HG03571 (cell line): ENCODE measurements at regions not wholly inside any gene's neighbourhood (a gene's known extent, or its start where the extent isn't known, plus 50 kb on each side); places are given as distances from the start of the nearest gene placed in this dataset.

ENCODE experiments used
- ATAC-seq: cut with Tn5 transposase; IDR thresholded peaks from one replicate; pipeline ENCODE4 v1.9.1; 2021; ENCODE audit not compliant: unreplicated experiment

DNA sequence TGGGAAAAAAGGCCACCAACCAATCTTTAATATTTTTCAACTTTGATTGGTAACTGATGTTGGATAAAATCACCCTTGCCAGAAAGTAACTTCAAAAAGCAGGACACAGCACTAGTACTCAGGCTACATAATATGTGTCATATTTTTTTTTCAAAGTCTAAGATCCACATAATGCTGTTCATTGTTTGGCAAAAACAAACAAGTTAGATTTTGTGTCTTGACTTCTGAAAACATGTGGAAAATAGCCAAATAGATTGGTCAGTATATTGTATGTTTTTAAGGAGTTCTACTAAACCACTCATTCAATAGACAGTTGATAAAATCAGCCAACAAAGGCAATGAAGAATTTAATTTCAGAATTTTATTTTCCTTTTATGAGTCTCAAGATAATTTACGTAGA lies 111.7 kb upstream of the CCDC54 start:
- no peak for ATAC-seq

DNA sequence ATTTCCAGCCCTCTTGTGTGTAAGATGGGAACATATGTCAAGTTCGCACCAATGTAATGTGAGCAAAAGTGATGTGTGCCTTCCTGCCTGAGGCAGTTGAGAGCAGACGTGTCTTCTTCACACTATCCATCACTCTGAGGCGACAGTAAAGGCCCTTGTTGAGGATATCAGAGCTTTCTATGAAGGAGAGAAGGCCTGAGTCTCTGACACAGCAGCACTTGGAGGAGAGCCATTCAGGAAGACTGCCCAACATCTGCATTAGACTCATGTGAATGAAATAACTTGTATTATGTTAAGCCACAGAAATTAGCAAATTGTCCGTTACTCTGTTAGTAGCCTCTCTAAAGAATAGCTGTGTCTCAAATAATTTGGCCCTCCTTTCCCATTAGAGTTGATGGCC lies 108.8 kb upstream of the CCDC54 start:
- no peak for ATAC-seq

- no peak for ATAC-seq
These were observed 108.1 kb upstream of the CCDC54 start for GRCh38 chr3:107269136-107269535.

DNA sequence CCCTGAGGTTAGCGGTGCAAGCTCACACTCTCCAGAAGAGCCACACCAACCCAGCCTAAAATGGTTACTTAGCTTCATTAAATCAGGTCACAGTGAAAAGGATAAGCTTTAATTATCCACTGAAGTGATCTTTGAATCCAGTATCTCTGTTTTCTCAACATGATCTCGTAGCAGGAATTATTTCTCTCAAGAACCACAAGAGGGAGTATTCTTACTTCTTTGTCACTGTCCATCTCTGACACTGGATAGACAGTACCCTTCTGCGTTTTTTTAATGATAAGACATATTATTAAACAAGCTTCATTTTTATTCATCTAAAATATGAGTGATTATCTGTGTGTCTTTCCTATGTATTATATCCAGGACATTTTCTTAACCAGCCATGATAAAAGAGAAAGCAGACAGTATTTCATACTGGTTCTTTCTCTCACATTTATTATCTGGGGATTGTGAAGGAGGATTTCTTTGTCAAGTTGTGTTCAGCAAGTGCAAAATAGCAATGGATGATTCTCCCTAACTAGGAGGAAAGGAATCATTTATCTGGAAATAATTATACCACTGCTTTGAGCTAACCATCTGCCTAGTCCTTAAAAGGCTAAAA lies 105.4 kb upstream of the CCDC54 start:
- ATAC-seq, result no peak

- no peak for ATAC-seq
These were observed 104.8 kb upstream of the CCDC54 start for GRCh38 chr3:107272471-107272870.

GRCh38 chr3:107272885-107273284 lies 104.4 kb upstream of the CCDC54 start:
- ATAC-seq, result no peak

- no peak for ATAC-seq
These were observed 103.5 kb upstream of the CCDC54 start for GRCh38 chr3:107273771-107274170.

DNA sequence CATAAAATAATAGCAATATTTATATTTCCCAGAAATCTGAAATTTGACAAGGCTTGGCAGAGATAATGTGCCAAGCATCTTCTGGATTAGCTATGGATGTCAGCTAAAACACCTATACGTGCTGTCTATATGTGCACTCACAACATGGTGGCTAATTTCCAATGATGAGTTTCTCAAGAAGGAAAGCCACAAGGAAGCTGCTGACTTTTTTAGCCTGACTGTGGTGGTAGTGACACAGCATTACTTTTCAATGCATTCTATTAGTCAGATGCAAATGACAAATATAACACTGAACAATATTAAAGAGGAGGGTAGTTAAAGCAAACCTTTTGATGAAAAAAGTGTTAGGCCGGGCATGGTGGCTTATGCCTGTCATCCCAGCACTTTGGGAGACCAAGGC lies 101.7 kb upstream of the CCDC54 start:
- no peak for ATAC-seq

DNA sequence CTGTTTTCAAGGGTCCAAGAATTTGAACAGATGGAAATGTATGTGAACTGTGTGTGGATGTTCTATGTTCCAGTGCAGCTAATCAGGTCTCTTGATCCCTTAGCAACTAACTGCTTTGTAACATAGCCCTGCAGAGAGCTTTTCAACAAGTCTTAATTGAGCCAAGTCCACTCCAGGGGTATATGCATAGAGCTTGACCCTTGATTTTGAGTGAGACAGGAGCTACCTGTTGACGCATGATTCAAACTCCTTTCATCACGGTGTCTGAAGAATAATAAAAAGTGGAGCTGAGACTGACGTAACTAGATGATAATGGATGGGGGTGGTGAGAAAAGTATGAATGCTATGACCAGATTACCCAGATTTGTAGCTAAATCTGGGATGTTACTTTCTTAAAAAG lies 93.3 kb upstream of the CCDC54 start:
- no peak for ATAC-seq

- no peak for ATAC-seq
These were observed 92.6 kb upstream of the CCDC54 start for GRCh38 chr3:107284612-107285011.

GRCh38 chr3:107285197-107285596 lies 92.0 kb upstream of the CCDC54 start:
- ATAC-seq, result no peak

DNA sequence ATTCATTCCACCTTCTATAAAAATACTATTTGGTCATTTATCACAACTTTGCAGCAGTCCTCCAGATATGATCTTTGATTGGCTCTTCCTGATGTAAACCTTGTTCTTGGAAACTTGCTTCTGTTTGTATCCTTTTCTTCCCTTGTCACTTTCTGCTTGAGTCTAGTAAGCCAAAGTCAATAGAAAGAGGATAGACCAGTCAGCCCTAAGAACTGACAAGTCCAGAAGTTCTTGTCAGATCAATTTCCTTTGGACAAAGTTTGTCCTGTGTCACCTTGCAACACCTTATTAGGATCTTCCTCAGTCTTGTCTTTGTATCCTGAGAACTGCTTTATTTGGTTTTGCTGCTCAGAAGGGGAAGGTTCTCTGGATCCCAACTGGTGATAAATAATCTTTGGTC lies 87.9 kb upstream of the CCDC54 start:
- no peak for ATAC-seq

DNA sequence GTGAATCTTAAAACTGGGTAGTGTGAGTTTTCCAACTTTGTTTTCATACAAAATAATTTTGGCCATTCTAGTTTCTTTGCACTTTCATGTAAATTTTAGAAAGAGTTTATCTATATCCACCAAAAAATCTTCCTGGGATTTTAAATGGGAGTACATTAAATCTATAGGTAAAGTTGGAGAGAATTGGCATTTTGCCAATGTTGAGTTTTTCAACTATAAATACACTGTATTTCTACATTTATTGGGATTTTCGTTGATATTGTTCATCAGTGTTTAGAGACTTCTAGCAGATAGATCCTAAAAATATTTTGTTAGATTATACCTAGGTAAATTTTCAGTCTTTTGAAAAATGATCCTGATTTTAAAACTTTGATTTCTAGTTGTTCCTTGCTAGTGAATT lies 83.1 kb upstream of the CCDC54 start:
- no peak for ATAC-seq

- ATAC-seq, result no peak
These were observed 79.6 kb upstream of the CCDC54 start for GRCh38 chr3:107297597-107297996.

DNA sequence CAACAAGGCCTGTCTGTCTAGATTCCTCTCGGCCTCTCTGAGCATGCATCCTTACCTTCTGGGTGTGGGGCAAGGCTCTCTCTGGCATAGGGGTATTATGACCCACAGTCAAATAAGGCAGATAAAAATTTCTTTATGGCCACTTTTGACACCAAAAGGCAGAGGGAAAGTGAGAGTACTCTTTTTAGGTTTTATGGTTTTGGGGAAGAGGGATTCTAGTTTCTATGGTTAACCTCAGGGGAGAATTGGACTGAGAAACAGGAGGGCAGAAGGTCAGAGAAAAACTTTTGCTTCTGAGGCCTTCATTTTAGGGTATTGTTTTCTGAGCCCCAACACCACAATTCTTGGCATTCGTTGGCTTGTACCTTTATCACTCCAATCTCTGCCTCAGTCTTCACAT lies 70.0 kb upstream of the CCDC54 start:
- ATAC-seq, result no peak

DNA sequence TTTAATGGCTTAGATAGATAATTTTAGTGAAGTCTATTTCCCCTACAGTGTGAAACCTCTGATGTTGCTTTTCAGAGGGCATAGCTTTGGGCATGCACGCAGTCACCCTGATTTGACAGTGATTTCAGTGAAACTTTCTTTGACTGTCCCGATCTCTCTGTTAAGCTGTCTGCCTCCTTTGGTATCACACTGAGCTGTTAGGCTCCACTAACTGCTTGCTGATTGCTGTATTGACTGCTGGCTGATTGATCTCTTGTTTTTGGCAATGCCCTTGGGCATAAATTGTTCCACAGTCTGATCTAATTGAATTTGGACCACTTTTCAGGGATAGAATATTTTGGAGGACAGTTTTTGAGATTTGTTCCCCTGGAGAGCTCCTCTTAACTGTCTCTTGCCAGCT lies 68.5 kb upstream of the CCDC54 start:
- ATAC-seq, result no peak

DNA sequence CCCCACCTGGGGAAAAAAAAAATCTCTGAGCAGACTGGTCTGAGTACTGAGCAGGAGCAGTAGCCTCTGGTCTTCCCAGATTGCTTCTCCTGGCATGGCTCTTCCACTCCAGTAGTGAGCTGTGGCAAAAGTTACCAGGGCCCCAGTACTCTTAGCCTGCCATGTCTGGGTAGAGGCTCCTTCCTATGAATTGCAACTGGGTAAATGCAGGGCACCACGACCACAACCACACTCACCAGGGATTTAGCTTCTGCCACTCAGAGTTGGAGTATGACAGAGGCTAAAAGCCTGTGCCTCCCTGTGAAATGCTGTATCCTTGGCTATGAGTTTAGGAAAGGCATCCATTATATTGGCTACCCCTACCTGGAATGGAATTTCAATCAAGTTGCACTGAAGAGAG lies 67.9 kb upstream of the CCDC54 start:
- ATAC-seq, result no peak

DNA sequence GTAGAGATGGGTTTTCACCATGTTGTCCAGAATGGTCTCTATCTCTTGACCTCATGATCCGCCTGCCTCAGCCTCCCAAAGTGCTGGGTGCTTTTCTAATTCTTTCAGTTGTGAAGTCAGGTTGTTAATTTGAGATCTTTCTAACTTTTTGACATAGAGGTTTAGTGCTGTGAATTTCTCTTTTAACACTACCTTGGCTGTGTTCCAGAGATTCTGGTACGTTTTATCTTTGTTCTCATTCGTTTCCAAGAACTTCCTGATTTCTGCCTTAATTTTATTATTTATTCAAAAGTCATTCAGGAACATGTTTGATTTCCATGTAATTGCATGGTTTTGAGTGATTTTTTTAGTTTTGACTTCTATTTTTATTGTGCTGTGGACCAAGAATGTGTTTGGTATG lies 63.5 kb upstream of the CCDC54 start:
- no peak for ATAC-seq

DNA sequence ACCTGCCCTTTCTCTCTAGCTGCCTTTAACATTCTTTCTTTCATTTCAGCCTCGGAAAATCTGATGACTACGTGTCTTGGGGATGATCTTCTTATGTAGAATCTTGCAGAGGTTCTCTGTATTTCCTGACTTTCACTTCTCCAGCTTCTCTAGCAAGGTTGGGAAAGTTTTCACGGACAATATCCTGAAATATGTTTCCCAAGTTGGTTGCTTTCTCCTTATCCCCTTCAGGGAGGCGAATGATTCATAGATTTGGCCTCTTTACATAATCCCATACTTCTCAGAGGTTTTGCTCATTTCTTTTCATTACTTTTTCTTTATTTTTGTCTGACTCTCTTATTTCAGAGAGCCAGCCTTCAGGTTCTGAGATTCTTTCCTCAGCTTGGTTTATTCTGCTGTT lies 62.1 kb upstream of the CCDC54 start:
- ATAC-seq, result no peak

DNA sequence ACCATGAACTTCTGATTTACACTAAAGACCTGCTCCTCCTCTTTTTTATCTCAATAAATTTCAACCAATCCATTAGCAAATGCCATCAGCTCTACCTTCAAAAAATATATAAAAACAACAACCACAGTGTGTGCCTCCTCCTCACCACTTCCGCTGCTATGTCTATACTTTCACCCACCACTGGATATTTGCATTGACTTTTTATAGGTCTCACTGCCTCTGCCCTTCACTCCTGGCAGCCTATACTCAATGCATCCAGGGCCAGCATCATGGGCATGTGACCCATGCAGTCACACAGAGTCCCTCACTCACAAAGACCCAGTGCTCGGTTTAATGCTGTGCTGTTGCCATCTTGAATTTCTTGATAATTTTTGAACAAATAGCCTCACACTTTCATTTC lies 53.5 kb upstream of the CCDC54 start:
- ATAC-seq, result no peak

- ATAC-seq, result no peak
These were observed 51.8 kb upstream of the CCDC54 start for GRCh38 chr3:107325446-107325845.
